Fibroblast of lung (primary cell): ENCODE measurements at regions not wholly inside any gene's neighbourhood (a gene's known extent, or its start where the extent isn't known, plus 50 kb on each side); places are given as distances from the start of the nearest gene placed in this dataset.

Experiments used
- DNase-seq, 2 donors: peaks; one replicate each; pipeline versions ENCODE4 v3.0.0 to v3.0.0-alpha.2; 2010; ENCODE audit warnings: low read depth in 2 of 2
- H2AFZ ChIP-seq: 2 replicates; pipeline ENCODE4 v1.5.1; 2012; ENCODE audit warnings: low read length, control low read depth, inconsistent platforms
- H3K27ac ChIP-seq: 2 replicates; pipeline ENCODE4 v1.5.1; 2011; ENCODE audit warnings: low read length, control low read depth; ENCODE audit not compliant: insufficient read depth
- H3K27me3 ChIP-seq: 2 replicates; pipeline ENCODE4 v1.5.1; 2011; ENCODE audit warnings: mild to moderate bottlenecking, low read length; ENCODE audit not compliant: control insufficient read depth, insufficient read depth
- H3K36me3 ChIP-seq: 2 replicates; pipeline ENCODE4 v1.5.1; 2011; ENCODE audit warnings: low read length; ENCODE audit not compliant: control insufficient read depth, insufficient read depth
- H3K4me1 ChIP-seq: 2 replicates; pipeline ENCODE4 v1.5.1; 2011; ENCODE audit warnings: low read length; ENCODE audit not compliant: control insufficient read depth, insufficient read depth; ENCODE audit errors: extremely low read depth
- H3K4me2 ChIP-seq: 2 replicates; pipeline ENCODE4 v1.5.1; 2011; ENCODE audit warnings: low read length, control low read depth; ENCODE audit not compliant: insufficient read depth; ENCODE audit errors: extremely low read depth
- H3K4me3 ChIP-seq, 4 experiments: fragments of 200-600 bp in 1 of 4; sonication (generic) in 1 of 4; replicated peaks in 1 of 4; 2 replicates each; pipeline ENCODE4 v1.5.1; 2011 to 2016; ENCODE audit warnings: low read length in 4 of 4, low read depth in 3 of 4, mild to moderate bottlenecking in 3 of 4, control low read depth in 2 of 4, inconsistent platforms in 1 of 4, mixed read lengths in 1 of 4; ENCODE audit not compliant: insufficient read depth in 1 of 4; ENCODE audit errors: control extremely low read depth in 1 of 4
- H3K79me2 ChIP-seq: 2 replicates; pipeline ENCODE4 v1.5.1; 2012; ENCODE audit warnings: mild to moderate bottlenecking, low read length, inconsistent platforms; ENCODE audit not compliant: control insufficient read depth, insufficient read depth
- H3K9ac ChIP-seq: 2 replicates; pipeline ENCODE4 v1.5.1; 2011; ENCODE audit warnings: mild to moderate bottlenecking, low read length, control low read depth; ENCODE audit not compliant: insufficient read depth
- H3K9me3 ChIP-seq: 2 replicates; pipeline ENCODE4 v1.5.1; 2012; ENCODE audit warnings: low read depth, low read length; ENCODE audit not compliant: control insufficient read depth, insufficient read depth
- H4K20me1 ChIP-seq: 2 replicates; pipeline ENCODE4 v1.5.1; 2011; ENCODE audit warnings: low read length; ENCODE audit not compliant: control insufficient read depth, insufficient read depth; ENCODE audit errors: extremely low read depth
- EZH2 ChIP-seq: IDR thresholded peaks from 2 replicates; pipeline ENCODE4 v1.5.1; 2012; ENCODE audit warnings: low read length, control low read depth, mild to moderate bottlenecking; ENCODE audit errors: missing control alignments
- TF ChIP-seq, protein P1 (sequence below), 2 donors: IDR thresholded peaks in 1 of 2; conservative IDR thresholded peaks in 1 of 2; 1 replicate in 1 of 2; 2 replicates in 1 of 2; pipeline ENCODE4 v1.5.1; 2011 to 2012; ENCODE audit warnings: low read length in 2 of 2, control low read depth in 1 of 2, inconsistent platforms in 1 of 2, low read depth in 1 of 2, mild to moderate bottlenecking in 1 of 2

DNA sequence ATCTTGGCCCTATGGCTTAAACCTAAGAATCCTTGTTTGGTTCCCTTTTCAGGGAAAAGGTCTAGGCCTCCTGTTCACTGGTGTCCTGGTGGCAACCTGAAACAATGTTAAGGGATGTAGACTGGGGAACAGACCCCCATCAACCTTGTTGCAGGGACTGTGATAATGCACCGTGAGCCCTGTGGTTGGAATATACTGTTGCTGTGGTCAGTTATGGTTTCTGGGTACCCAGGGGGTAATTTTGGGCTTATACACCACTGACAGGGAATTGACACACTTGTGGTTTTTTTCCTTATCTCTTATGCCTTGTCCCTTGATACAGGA is 64.0 kb upstream of the WDR1 start:
- Histone ChIP-seq H4K20me1 (no peaks in the 10 kb centered on the region), H3K4me1 (no peaks in the 10 kb centered on the region), H3K4me3 (no peak overlapping the region), H3K27ac (peak overlapping the region; percentile 53), H2AFZ (no peak overlapping the region), H3K79me2 (no peaks in the 10 kb centered on the region), H3K4me2 (no peak overlapping the region), H3K27me3 (no peaks in the 10 kb centered on the region), H3K9me3 (no peaks in the 10 kb centered on the region), H3K36me3 (no peaks in the 10 kb centered on the region), H3K9ac (no peak overlapping the region)
- TF ChIP-seq, protein P1, sequence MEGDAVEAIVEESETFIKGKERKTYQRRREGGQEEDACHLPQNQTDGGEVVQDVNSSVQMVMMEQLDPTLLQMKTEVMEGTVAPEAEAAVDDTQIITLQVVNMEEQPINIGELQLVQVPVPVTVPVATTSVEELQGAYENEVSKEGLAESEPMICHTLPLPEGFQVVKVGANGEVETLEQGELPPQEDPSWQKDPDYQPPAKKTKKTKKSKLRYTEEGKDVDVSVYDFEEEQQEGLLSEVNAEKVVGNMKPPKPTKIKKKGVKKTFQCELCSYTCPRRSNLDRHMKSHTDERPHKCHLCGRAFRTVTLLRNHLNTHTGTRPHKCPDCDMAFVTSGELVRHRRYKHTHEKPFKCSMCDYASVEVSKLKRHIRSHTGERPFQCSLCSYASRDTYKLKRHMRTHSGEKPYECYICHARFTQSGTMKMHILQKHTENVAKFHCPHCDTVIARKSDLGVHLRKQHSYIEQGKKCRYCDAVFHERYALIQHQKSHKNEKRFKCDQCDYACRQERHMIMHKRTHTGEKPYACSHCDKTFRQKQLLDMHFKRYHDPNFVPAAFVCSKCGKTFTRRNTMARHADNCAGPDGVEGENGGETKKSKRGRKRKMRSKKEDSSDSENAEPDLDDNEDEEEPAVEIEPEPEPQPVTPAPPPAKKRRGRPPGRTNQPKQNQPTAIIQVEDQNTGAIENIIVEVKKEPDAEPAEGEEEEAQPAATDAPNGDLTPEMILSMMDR (conservative IDR thresholded peaks at IDR 0.05 in 1 of 2, IDR thresholded peaks at IDR 0.05 in 1 of 2; ENCODE audit: low read depth in 1 of 2, low read length in 2 of 2), result no peak
- no peak for TF ChIP-seq EZH2
- no peak for DNase-seq

DNA sequence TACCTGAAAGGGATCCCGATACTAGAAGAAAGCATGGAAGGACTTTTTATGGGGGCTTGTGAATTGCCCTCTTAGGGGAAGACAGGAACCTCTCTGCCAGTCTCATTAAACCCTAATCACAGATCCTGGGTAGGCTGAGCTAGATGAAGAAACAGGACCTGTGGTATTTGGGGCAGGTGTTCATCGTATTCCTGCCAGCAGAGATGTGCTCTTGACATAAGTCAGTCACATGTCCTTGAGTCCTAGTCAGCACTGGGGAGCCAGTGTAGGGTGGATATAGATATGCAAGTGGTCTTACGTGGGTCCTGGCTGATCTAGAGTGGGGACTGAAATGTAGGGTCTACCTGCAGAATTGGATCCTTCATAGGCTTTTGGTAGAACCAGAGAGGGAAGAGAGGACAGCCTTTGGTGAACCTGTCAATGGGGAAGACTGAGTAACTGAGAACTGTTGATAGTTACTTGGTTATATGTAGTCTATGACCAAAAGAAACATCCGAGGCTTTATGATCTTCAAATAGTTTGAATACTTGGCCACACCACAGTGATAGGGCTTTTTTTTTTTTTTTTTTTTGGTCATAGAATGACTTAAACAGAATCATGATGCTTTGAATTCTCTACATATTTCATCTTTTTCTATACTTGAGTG is 63.5 kb upstream of the WDR1 start:
- no peak for TF ChIP-seq EZH2
- no peaks in the 10 kb centered on the region for H4K20me1 ChIP-seq
- H3K9me3 ChIP-seq, result no peaks in the 10 kb centered on the region
- no peaks in the 10 kb centered on the region for H3K79me2 ChIP-seq
- no peak overlapping the region for H3K27ac ChIP-seq
- H3K4me2 ChIP-seq, result no peak overlapping the region
- H3K27me3 ChIP-seq, result no peaks in the 10 kb centered on the region
- no peaks in the 10 kb centered on the region for H3K4me1 ChIP-seq
- no peak overlapping the region for H3K4me3 ChIP-seq
- no peaks in the 10 kb centered on the region for H3K36me3 ChIP-seq
- no peak for DNase-seq
- no peak overlapping the region for H3K9ac ChIP-seq
- no peak overlapping the region for H2AFZ ChIP-seq

DNA sequence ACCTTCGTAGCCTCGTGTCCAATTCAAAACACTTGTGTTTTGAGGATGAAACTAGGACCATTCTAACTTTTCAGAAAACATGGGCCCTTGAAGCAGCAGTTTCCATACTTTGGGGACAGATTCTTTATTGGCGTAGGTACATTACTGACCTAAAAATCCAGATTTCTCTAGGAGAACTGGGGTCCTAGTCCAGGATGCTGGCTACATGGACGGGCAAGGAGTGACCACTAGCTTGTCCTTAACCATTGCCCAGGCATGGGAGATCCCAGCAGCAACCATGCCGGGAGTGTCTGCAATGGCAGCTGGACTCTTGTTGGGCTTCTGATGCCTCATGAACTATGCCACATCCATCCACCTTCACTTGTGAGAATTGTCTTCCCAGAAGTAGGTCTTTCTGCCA is 62.2 kb upstream of the WDR1 start:
- TF ChIP-seq, protein P1 (conservative IDR thresholded peaks at IDR 0.05 in 1 of 2, IDR thresholded peaks at IDR 0.05 in 1 of 2; ENCODE audit: low read depth in 1 of 2, low read length in 2 of 2), result no peak
- no peak for TF ChIP-seq EZH2
- Histone ChIP-seq H4K20me1 (no peaks in the 10 kb centered on the region), H3K9ac (no peak overlapping the region), H2AFZ (no peak overlapping the region), H3K27me3 (no peaks in the 10 kb centered on the region), H3K9me3 (no peaks in the 10 kb centered on the region), H3K36me3 (no peaks in the 10 kb centered on the region), H3K4me1 (no peaks in the 10 kb centered on the region), H3K27ac (no peak overlapping the region), H3K4me2 (no peak overlapping the region), H3K79me2 (no peaks in the 10 kb centered on the region), H3K4me3 (no peak overlapping the region)
- DNase-seq, result no peak
